Stimulated activated CD4-positive, alpha-beta T cell treated with anti-CD3 and anti-CD28 coated beads, Interleukin-4, amount 100 ng/mL, for 4 hours (primary cell): ENCODE measurements at regions not wholly inside any gene's neighbourhood (a gene's known extent, or its start where the extent isn't known, plus 50 kb on each side); places are given as distances from the start of the nearest gene placed in this dataset.

ENCODE experiments used
- DNase-seq, 2 experiments: peaks; one replicate each; pipeline ENCODE4 v3.0.0-alpha.2; 2020

- DNase-seq = no peak
Measured at GRCh38 chr20:43304598-43304997, 114.9 kb upstream of the PTPRT start.

- DNase-seq = no peak
Measured at GRCh38 chr20:43302936-43303335, 113.2 kb upstream of the PTPRT start.

- DNase-seq = no peak
Measured at GRCh38 chr20:43300901-43301300, 111.2 kb upstream of the PTPRT start.

- no peak for DNase-seq
Measured at GRCh38 chr20:43295781-43296180, 106.1 kb upstream of the PTPRT start.

- DNase-seq = no peak
Measured at GRCh38 chr20:43295263-43295662, 105.6 kb upstream of the PTPRT start.

GRCh38 chr20:43294031-43294430, 104.3 kb upstream of the PTPRT start:
- DNase-seq = no peak

- DNase-seq = no peak
Measured at GRCh38 chr20:43293068-43293786, 103.5 kb upstream of the PTPRT start.

GRCh38 chr20:43292222-43292621, 102.5 kb upstream of the PTPRT start:
- no peak for DNase-seq

GRCh38 chr20:43287637-43288036, 97.9 kb upstream of the PTPRT start:
- DNase-seq = no peak

GRCh38 chr20:43285170-43285569, 95.5 kb upstream of the PTPRT start:
- no peak for DNase-seq

- no peak for DNase-seq
Measured at GRCh38 chr20:43284486-43284885, 94.8 kb upstream of the PTPRT start.

GRCh38 chr20:43283126-43283525, 93.4 kb upstream of the PTPRT start:
- DNase-seq = no peak

- no peak for DNase-seq
Measured at GRCh38 chr20:43271980-43272379, 82.3 kb upstream of the PTPRT start.

GRCh38 chr20:43265449-43265848, 75.7 kb upstream of the PTPRT start:
- DNase-seq = no peak

GRCh38 chr20:43263226-43263625, 73.5 kb upstream of the PTPRT start:
- DNase-seq = no peak

- DNase-seq = no peak
Measured at GRCh38 chr20:43262341-43262740, 72.6 kb upstream of the PTPRT start.

- DNase-seq = no peak
Measured at GRCh38 chr20:43255877-43256276, 66.2 kb upstream of the PTPRT start.

- DNase-seq = no peak
Measured at GRCh38 chr20:43252761-43253160, 63.1 kb upstream of the PTPRT start.

- DNase-seq = no peak
Measured at GRCh38 chr20:43248341-43248740, 58.6 kb upstream of the PTPRT start.

- DNase-seq = no peak
Measured at GRCh38 chr20:43247361-43247760, 57.7 kb upstream of the PTPRT start.

- no peak for DNase-seq
Measured at GRCh38 chr20:43244647-43245046, 54.9 kb upstream of the PTPRT start.

- no peak for DNase-seq
Measured at GRCh38 chr20:43243672-43244269, 54.1 kb upstream of the PTPRT start.

- DNase-seq = no peak
Measured at GRCh38 chr20:43241057-43241702, 51.5 kb upstream of the PTPRT start.
